NCI-H510A treated with DMSO at 0.1 percent for 48 hours (cell line): ENCODE measurements at regions not wholly inside any gene's neighbourhood (a gene's known extent, or its start where the extent isn't known, plus 50 kb on each side); places are given as distances from the start of the nearest gene placed in this dataset.

ENCODE experiments used
- DNase-seq: peaks from one replicate; lab custom pipeline; 2025; lab: John Stamatoyannopoulos, UW

- peak; percentile 10 for DNase-seq
These were observed 799.8 kb downstream of the NSUN3 start for GRCh38 chr3:94862703-94863102.

- no peak for DNase-seq
These were observed 806.2 kb downstream of the NSUN3 start for GRCh38 chr3:94869059-94869547.

GRCh38 chr3:94873751-94874150, 810.9 kb downstream of the NSUN3 start:
- no peak for DNase-seq

DNA sequence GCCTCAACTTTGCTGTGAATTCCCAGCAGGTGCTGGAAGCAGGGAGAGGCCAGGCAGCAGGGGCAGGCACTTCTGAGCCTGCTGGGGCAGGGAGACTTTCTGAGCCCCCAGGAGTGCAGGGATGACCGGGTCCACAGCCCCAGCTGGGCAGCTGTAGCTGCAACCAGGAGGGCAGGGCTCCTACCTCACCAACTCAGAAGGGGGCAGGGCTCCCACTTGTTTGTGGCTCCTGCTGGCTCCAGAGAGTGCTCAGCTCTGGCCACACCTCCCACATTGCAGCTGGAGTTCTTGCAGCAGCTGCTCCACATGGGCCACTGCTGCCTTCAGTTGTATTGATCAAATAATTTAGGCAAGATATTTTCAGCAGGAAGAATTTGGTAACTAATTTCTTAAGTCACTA, 812.3 kb downstream of the NSUN3 start:
- no peak for DNase-seq

DNA sequence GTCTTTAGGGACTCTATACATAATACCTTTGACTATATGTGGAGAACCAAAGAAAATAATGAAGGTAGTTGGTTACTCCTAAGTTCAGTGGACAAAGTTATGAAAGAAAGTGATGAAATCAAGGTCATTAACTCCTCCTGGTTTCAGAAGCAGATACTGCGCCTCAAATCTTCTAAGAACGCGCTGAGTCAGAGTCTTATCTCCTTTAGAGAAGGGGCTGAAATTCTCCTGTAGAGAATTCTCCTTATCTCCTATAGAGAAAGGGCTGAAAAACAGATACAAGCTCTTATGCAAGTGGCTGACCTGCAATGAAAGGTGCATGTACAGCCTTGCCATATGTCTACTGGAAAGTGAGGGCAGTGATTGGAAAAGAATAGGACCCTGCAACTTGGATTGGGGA, 824.2 kb downstream of the NSUN3 start:
- no peak for DNase-seq

- no peak for DNase-seq
These were observed 834.1 kb downstream of the NSUN3 start for GRCh38 chr3:94896994-94897393.

GRCh38 chr3:94904156-94904674, 841.4 kb downstream of the NSUN3 start:
- no peak for DNase-seq

GRCh38 chr3:94909726-94910125, 846.9 kb downstream of the NSUN3 start:
- DNase-seq, result no peak

DNA sequence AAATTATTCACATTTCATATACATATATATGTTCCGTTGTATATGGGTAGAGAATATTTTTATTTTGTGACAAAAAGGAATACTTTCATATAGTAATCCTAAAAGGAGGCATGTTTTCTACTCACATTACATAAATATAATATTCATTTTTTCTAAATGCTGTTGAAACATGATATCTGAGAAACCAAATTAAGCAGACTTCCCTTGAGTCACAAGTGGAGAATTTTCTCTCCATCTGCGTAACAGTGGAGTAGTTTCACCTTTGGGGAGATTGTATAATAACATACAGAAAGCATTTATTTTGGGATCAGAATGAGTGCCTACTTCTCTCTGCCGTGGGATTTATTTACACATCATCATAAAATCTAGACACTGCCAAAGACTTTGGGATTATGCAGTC, 849.8 kb downstream of the NSUN3 start:
- no peak for DNase-seq

- DNase-seq, result no peak
These were observed 864.3 kb downstream of the NSUN3 start for GRCh38 chr3:94927175-94927574.

GRCh38 chr3:94928921-94929320, 866.1 kb downstream of the NSUN3 start:
- DNase-seq, result peak; percentile 32

DNA sequence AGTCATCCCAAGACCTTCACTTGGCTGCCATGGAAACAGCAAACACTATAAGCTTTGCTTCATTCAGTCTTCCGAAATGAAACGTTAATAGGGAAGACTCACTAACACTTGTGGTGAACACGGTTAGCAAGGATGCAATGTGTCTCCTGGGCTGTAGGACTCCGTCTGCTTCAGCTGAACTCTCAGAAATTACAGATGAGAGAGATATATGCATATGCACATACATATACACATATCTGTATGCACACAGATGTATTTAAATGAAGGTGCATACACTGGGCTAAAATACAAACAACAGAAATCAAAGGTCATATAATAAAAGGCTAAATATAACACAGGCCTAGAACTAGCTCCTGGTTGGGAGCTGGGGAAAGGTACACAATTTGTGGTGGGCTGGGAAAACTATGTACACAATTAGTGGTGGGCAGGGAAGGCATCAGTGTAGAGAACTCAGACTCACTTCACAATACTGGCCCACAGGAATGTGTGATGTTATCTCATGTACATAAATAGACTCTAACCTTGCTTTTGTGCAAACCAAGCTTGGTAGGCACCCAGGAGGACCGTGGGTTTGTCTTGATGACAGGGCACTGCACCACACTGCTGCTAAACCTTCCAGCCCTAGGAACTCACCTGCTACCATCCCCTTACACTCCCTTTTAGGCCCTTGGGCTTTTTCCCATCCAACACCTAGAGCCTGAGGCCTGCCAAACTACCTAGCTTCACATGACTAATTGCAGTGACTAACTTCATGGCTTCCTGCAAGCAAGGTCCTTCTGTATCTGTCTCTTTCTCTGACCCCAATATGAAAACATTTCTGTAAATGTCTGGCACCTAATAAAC, 873.1 kb downstream of the NSUN3 start:
- no peak for DNase-seq

DNA sequence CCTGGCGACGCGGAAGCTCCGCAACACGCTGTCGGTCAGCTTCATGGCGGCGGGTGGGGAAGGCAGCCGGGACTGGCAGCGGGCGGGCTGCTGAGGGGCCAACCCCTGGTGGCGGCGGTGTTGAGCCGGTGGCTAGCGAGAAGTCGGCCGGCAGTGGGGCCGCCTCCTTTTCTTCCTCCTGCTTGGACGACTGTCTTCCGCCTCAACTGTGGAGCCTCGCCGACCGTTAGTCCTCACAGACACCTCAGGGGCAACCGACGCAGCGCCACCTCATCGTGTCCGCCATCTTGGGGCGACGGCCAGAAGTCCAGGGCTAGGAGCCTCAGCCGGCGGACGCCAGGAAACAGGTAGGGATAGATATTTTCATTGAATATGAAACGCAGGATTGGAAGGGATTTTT, 875.1 kb downstream of the NSUN3 start:
- DNase-seq, result no peak

- DNase-seq, result no peak
These were observed 883.8 kb downstream of the NSUN3 start for GRCh38 chr3:94946683-94947082.

GRCh38 chr3:94961423-94962100, 898.7 kb downstream of the NSUN3 start:
- peak; percentile 36 for DNase-seq

GRCh38 chr3:94965867-94966475, 903.1 kb downstream of the NSUN3 start:
- DNase-seq, result no peak

GRCh38 chr3:94967196-94967595, 904.3 kb downstream of the NSUN3 start:
- DNase-seq, result no peak

- no peak for DNase-seq
These were observed 905.7 kb downstream of the NSUN3 start for GRCh38 chr3:94968519-94968918.

DNA sequence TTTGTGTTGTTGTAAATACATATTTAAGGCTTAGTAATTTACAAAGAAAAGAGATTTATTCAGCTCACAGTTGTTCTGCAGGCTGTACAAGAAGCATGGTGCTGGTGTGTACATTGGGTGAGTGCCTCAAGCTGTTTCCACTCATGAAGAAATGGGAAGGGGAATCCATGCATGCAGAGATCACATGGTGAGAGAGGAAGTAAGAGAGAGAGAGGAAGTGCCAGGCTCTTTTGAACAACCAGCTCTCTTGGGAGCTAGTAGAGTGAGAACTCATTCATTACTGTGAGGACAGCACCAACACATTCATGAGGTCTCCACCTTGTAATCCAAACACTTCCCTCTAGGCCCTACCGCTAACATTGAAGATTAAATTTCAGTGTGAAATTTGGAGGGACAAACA, 909.2 kb downstream of the NSUN3 start:
- DNase-seq, result no peak

- DNase-seq, result peak; percentile 82
These were observed 915.2 kb downstream of the NSUN3 start for GRCh38 chr3:94978084-94978483.

DNA sequence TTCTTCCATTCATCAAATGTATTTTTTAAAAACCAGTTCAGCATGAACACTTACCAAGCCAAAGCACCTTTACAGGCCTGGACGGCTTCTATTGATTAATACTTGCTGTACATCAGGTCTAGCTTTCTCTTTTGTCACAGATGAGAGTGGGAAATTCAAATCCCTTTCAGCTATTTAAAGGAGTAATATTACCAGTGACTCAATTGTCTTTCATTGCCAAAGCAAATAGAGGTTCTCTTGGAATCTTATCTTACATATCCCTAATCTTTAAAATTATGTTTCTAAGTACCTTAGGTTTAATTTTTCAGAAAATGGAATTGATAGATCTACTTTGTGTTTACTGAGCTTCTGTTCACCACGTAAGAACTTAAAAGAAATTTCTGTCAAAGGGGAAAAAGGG, 922.9 kb downstream of the NSUN3 start:
- DNase-seq, result no peak

- no peak for DNase-seq
These were observed 928.3 kb downstream of the NSUN3 start for GRCh38 chr3:94990952-94991705.
